ENCODE measurements at regions not wholly inside any gene's neighbourhood (a gene's known extent, or its start where the extent isn't known, plus 50 kb on each side); places are given as distances from the start of the nearest gene placed in this dataset.

GRCh38 chr4:136768213-136768924, 763.9 kb downstream of the PCDH18 start:
- TF ChIP-seq CTCF (IDR thresholded peaks at IDR 0.05) (no peak), POLR2A (IDR thresholded peaks at IDR 0.05) (no peak)
